Mesodermal cell (in vitro differentiated cells): ENCODE measurements at regions not wholly inside any gene's neighbourhood (a gene's known extent, or its start where the extent isn't known, plus 50 kb on each side); places are given as distances from the start of the nearest gene placed in this dataset.
"Not testable (repeated sequence)": the region's sequence is repeated elsewhere in the genome, so short reads cannot be mapped to it uniquely, and the experiment has no call there.

Experiments used
- H3K27ac ChIP-seq: 2 replicates; pipeline ENCODE4 v1.7.0; 2013; ENCODE audit warnings: mild to moderate bottlenecking, low read depth, low read length, moderate library complexity; ENCODE audit not compliant: severe bottlenecking
- H3K36me3 ChIP-seq: 2 replicates; pipeline ENCODE4 v1.7.1; 2013; ENCODE audit warnings: mild to moderate bottlenecking, low read length, moderate library complexity; ENCODE audit not compliant: control insufficient read depth, insufficient read depth
- H3K4me1 ChIP-seq: one replicate; pipeline ENCODE4 v1.7.1; 2013; ENCODE audit warnings: mild to moderate bottlenecking, low read length; ENCODE audit not compliant: insufficient read depth, control insufficient read depth, poor library complexity, severe bottlenecking
- H3K4me3 ChIP-seq: 2 replicates; pipeline ENCODE4 v1.7.0; 2013; ENCODE audit warnings: low read length, control low read depth, mild to moderate bottlenecking; ENCODE audit not compliant: insufficient read depth, poor library complexity, severe bottlenecking; ENCODE audit errors: extremely low read depth
- H3K9me3 ChIP-seq: 2 replicates; pipeline ENCODE4 v1.7.1; 2013; ENCODE audit warnings: mild to moderate bottlenecking, low read length, moderate library complexity; ENCODE audit not compliant: control insufficient read depth
- WGBS, 2 experiments: methylation state at CpG; one replicate each; pipeline ENCODE4 v1.1.5; 2013; ENCODE audit warnings: missing lambda C conversion rate in 2 of 2; ENCODE audit not compliant: insufficient coverage in 2 of 2; 5-methylcytosine and 5-hydroxymethylcytosine counted together

DNA sequence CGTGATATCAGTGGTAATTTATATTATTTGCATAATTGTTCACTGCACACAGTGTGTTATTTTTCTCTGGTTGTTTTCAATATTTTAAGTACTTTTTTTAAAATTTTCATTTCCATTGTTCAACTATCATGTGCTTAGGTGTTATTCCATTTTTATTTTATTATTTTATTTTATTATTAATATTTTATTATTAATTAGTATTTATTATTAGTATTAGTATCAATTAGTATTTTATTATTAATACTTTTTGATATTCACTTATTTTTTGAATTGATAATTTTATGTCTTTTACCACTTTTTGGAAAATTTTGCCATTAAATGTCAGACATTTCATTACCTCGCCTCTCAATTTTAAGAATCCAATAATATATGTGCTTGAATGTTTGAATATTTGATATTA lies 593.8 kb upstream of the GRM3 start:
- no peaks in the 10 kb centered on the region for H3K36me3 ChIP-seq
- H3K9me3 ChIP-seq = no peaks in the 10 kb centered on the region
- H3K4me3 ChIP-seq = no peak overlapping the region

DNA sequence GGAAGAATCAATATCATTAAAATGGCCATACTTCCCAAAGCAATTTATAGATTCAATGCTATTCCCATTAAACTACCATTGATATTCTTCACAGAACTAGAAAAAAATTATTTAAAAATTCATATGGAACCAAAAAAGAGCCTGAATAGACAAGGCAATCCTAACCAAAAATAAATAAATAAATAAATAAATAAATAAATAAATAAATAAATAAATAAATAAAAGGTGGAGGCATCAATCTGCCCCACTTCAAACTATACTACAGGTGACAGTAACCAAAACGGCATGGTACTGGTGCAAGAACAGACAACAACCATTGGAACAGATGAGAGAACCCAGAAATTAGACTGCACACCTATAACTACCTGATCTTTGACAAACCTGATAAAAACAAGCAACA lies 598.5 kb upstream of the GRM3 start:
- not testable (repeated sequence) for H3K4me3 ChIP-seq

More for the DNA sequence above, 593.8 kb upstream of the GRM3 start:
- Histone ChIP-seq H3K27ac (no peak overlapping the region), H3K4me1 (no peaks in the 10 kb centered on the region)
- no CpG with 5 or more reads among the region's 2 CpGs for WGBS, 2 experiments

GRCh38 chr7:86025807-86026206 lies 617.9 kb upstream of the GRM3 start:
- H3K4me3 ChIP-seq = no peak overlapping the region
- no peaks in the 10 kb centered on the region for H3K4me1 ChIP-seq
- H3K9me3 ChIP-seq = no peaks in the 10 kb centered on the region
- no peaks in the 10 kb centered on the region for H3K36me3 ChIP-seq
- no peak overlapping the region for H3K27ac ChIP-seq

More for the DNA sequence above, 598.5 kb upstream of the GRM3 start:
- not testable (repeated sequence) for H3K4me1 ChIP-seq, H3K9me3 ChIP-seq, H3K36me3 ChIP-seq, H3K27ac ChIP-seq
- WGBS, 2 experiments = no CpG with 5 or more reads among the region's 1 CpG

DNA sequence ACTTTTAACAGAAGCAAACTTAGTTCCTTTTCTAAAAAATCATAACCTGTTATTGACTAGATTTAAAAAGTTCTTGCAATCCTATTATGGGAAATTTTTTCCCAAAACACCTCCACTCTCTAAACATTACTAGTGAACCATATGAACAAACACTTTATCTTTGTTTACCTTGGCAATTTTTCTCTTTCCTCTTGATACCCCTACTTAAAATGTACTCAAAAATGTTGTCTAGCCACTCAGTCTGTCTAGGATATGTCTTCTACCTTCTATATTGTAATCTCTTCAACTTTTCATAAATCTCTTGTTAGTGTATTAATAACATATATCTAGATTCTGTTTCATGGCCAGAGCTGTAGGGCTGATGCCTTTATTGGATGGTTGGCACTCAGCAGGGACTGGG lies 630.0 kb upstream of the GRM3 start:
- no peak overlapping the region for H3K27ac ChIP-seq

DNA sequence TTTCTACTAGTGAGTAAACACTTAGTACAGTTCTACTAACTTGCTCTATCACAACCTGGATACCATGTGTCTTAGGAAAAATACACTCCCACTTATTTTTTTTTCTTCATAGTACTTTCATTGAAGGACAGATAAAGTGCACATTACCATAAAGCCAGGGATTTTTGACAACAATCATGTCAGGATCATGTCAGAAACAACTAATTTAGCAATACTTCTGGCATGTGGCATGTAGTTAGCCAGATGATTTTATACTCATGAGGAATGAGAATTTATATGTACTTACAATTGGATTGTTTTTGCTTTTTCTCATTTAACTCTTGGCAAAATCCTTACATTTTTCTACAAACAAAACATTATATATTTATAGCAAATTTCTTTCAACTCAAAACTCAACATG lies 630.7 kb upstream of the GRM3 start:
- Histone ChIP-seq H3K4me1 (no peaks in the 10 kb centered on the region), H3K36me3 (no peaks in the 10 kb centered on the region), H3K9me3 (no peaks in the 10 kb centered on the region), H3K27ac (no peak overlapping the region), H3K4me3 (no peak overlapping the region)

More for the DNA sequence above, 630.0 kb upstream of the GRM3 start:
- Histone ChIP-seq H3K9me3 (no peaks in the 10 kb centered on the region), H3K36me3 (no peaks in the 10 kb centered on the region), H3K4me3 (no peak overlapping the region), H3K4me1 (no peaks in the 10 kb centered on the region)

- Histone ChIP-seq H3K9me3 (no peaks in the 10 kb centered on the region), H3K36me3 (no peaks in the 10 kb centered on the region), H3K27ac (no peak overlapping the region), H3K4me1 (no peaks in the 10 kb centered on the region), H3K4me3 (no peak overlapping the region)
- 100% methylated on average over 1 of the region's 3 CpGs; no CpG with 5 or more reads in 1 of the 2 experiments for WGBS, 2 experiments
Measured at GRCh38 chr7:86008898-86009297, 634.8 kb upstream of the GRM3 start.

GRCh38 chr7:86006909-86007308 lies 636.8 kb upstream of the GRM3 start:
- H3K4me1 ChIP-seq = no peaks in the 10 kb centered on the region
- no peak overlapping the region for H3K4me3 ChIP-seq
- 80 to 100% methylated on average over 1 of the region's 2 CpGs for whole genome bisulfite sequencing, 2 experiments
- H3K36me3 ChIP-seq = no peaks in the 10 kb centered on the region
- no peaks in the 10 kb centered on the region for H3K9me3 ChIP-seq
- H3K27ac ChIP-seq = no peak overlapping the region

- no peaks in the 10 kb centered on the region for H3K9me3 ChIP-seq
- no peak overlapping the region for H3K4me3 ChIP-seq
- no peaks in the 10 kb centered on the region for H3K36me3 ChIP-seq
- H3K4me1 ChIP-seq = no peaks in the 10 kb centered on the region
- no peak overlapping the region for H3K27ac ChIP-seq
Measured at GRCh38 chr7:86002858-86003257, 640.9 kb upstream of the GRM3 start.

- Histone ChIP-seq H3K36me3 (no peaks in the 10 kb centered on the region), H3K4me3 (no peak overlapping the region), H3K9me3 (no peaks in the 10 kb centered on the region), H3K4me1 (no peaks in the 10 kb centered on the region), H3K27ac (no peak overlapping the region)
Measured at GRCh38 chr7:85997515-85997914, 646.2 kb upstream of the GRM3 start.

- Histone ChIP-seq H3K36me3 (no peaks in the 10 kb centered on the region), H3K9me3 (no peaks in the 10 kb centered on the region), H3K4me3 (no peak overlapping the region), H3K27ac (no peak overlapping the region), H3K4me1 (no peaks in the 10 kb centered on the region)
- 79 to 82% methylated on average over 1 to 2 of the region's 3 CpGs for WGBS, 2 experiments
Measured at GRCh38 chr7:85995101-85995500, 648.6 kb upstream of the GRM3 start.

- 83% methylated on average over 1 of the region's 1 CpG for WGBS, 2 experiments
- Histone ChIP-seq H3K4me3 (no peak overlapping the region), H3K27ac (no peak overlapping the region), H3K4me1 (no peaks in the 10 kb centered on the region), H3K36me3 (no peaks in the 10 kb centered on the region), H3K9me3 (no peaks in the 10 kb centered on the region)
Measured at GRCh38 chr7:85980740-85981139, 663.0 kb upstream of the GRM3 start.

DNA sequence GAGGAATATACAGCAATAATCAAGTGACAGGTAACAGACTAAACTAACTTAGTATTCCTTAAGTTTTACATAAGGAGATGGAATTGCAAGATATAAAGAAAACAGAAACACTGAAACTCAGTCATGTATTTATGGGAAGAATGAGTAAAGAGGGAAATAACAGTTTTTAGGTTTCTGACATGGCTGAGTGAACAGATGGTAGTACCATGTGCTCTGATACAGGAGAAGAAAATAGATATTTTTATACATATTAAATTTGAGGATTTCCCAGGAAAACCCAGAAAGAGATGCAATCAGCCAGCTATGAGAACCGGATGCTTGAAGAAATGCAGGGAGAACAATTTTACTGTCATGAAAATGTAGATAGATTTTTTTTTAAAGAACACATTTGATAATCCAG lies 669.5 kb upstream of the GRM3 start:
- Histone ChIP-seq H3K9me3 (no peaks in the 10 kb centered on the region), H3K36me3 (no peaks in the 10 kb centered on the region), H3K27ac (no peak overlapping the region), H3K4me3 (no peak overlapping the region), H3K4me1 (no peaks in the 10 kb centered on the region)
- no CpG with 5 or more reads among the region's 1 CpG for WGBS, 2 experiments
